Heart left ventricle (tissue), 13 donors: ENCODE measurements at regions not wholly inside any gene's neighbourhood (a gene's known extent, or its start where the extent isn't known, plus 50 kb on each side); places are given as distances from the start of the nearest gene placed in this dataset.

ENCODE experiments used
- CTCF ChIP-seq, 12 donors: fragments of 200-600 bp; sonication (generic) in 4 of 12; IDR thresholded peaks; one replicate each; pipeline versions ENCODE4 v1.5.0 to v1.8.0; 2018 to 2022; ENCODE audit warnings: antibody characterized with exemption in 12 of 12, mild to moderate bottlenecking in 5 of 12
- POLR2A ChIP-seq, 2 donors: fragments of 450-650 bp; IDR thresholded peaks; one replicate each; pipeline ENCODE4 v1.6.1; 2017; ENCODE audit warnings: antibody characterized with exemption in 2 of 2, mild to moderate bottlenecking in 2 of 2, moderate library complexity in 2 of 2
- donor health status: ischemic (EF 13 %, LVEDD 7.1; RV severe dilation, severe dysfunction).
- donor health status: DM: no; HTN: yes; CAD: no.
- donor health status: DM: no; HTN: no; CAD: no.
- donor health status: ischemic (EF 25% LVEDD 6.9; RV normal size, moderate dysfunction).
- donor health status: ischemic (EF 25% LVEDD 5.7; RV mildly dilated, moderate dysfunction).
- donor health status: ischemic (EF 35%, LVEDD 5.7; RV mildly dilated, moderate dysfunction).
- donor health status: nonischemic (EF 11% LVEDD 7.7; RV severe dilation, severe dysfunction).
- donor health status: DM: yes; HTN: yes; CAD: no.
- donor health status: PGD.
- donor health status: ischemic (EF 29% LVEDD 5.4; RV normal size, mild dysfunction).
- donor health status: nonischemic (EF 23%, LVEDD 6.1; RV moderate dilation, normal function).

DNA sequence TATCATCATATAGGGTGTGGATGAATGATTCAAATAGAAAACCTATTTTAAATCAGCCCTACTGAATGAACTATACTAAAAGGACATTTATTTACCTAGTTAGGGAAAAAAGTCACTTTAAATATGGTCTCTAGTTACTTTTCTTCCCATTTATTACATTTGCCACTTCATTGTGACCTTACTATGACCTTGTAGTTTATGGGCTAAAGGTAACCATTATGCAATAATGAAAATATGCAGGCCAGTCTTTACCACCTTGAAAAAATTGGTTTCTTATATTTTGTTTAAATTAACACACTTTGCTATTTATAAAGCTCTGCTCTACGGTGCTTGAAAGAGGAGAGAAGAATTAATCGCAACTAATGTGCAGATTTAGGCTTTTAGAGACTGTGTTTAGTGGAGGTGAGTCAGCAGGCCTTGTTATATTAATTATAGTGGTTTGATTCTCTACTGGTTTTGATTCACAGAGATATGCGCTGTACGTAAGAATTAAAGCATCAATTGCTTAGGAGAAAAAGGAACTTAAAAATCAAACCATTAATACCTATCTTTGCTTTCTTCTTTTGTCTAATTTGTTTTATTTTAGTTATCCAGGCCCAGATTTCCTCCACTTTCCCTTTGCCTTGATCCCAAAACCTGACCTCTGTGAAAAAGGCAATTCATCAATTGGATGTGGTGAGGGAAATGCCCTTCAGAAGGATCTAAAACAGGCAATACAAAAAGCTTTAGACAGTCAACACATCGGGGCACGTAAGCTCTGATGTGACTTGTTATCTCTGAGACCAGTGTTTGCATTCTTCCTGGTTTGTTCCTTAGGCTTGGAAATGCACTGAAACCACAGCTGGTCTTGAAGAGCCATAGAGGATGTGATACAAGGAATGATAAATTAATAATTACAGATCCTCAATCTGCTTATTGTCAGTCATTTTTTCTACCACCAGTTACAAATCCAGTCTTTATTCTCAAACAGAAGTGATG, 141.2 kb upstream of the HDAC9 start:
- TF ChIP-seq CTCF (IDR thresholded peaks at IDR 0.05) (no peak), POLR2A (IDR thresholded peaks at IDR 0.05) (no peak)
